Mononuclear cell (primary cell): ENCODE measurements at regions not wholly inside any gene's neighbourhood (a gene's known extent, or its start where the extent isn't known, plus 50 kb on each side); places are given as distances from the start of the nearest gene placed in this dataset.

Source experiments
- H3K27me3 ChIP-seq: 2 replicates; pipeline ENCODE4 v1.6.0; 2011; ENCODE audit warnings: low read length, control low read depth; ENCODE audit not compliant: insufficient read depth
- H3K4me1 ChIP-seq: 2 replicates; pipeline ENCODE4 v1.5.1; 2011; ENCODE audit warnings: mild to moderate bottlenecking, low read length, control low read depth; ENCODE audit not compliant: insufficient read depth
- H3K4me3 ChIP-seq: 2 replicates; pipeline ENCODE4 v1.5.1; 2011; ENCODE audit warnings: mild to moderate bottlenecking, low read length, moderate library complexity
- H3K9me3 ChIP-seq: 2 replicates; pipeline ENCODE4 v1.5.1; 2011; ENCODE audit warnings: low read depth, mild to moderate bottlenecking, control low read depth, low read length

GRCh38 chr10:43001427-43001795 is 75.5 kb upstream of the RET start:
- no peak overlapping the region for H3K4me3 ChIP-seq
- H3K4me1 ChIP-seq: no peaks in the 10 kb centered on the region
- H3K9me3 ChIP-seq: no peaks in the 10 kb centered on the region
- H3K27me3 ChIP-seq: no peaks in the 10 kb centered on the region

GRCh38 chr10:43002596-43002995 is 74.3 kb upstream of the RET start:
- Histone ChIP-seq H3K4me3 (no peak overlapping the region), H3K9me3 (no peaks in the 10 kb centered on the region), H3K27me3 (no peaks in the 10 kb centered on the region), H3K4me1 (no peaks in the 10 kb centered on the region)

- H3K4me1 ChIP-seq: no peaks in the 10 kb centered on the region
Observed at GRCh38 chr10:43006490-43006889, 70.4 kb upstream of the RET start.

GRCh38 chr10:43012578-43012977 is 64.3 kb upstream of the RET start:
- H3K4me3 ChIP-seq: no peak overlapping the region
- H3K27me3 ChIP-seq: no peaks in the 10 kb centered on the region
- H3K9me3 ChIP-seq: no peaks in the 10 kb centered on the region
- H3K4me1 ChIP-seq: no peaks in the 10 kb centered on the region

More at GRCh38 chr10:43006490-43006889, 70.4 kb upstream of the RET start:
- no peaks in the 10 kb centered on the region for H3K9me3 ChIP-seq
- H3K4me3 ChIP-seq: no peak overlapping the region
- no peaks in the 10 kb centered on the region for H3K27me3 ChIP-seq

- Histone ChIP-seq H3K9me3 (no peaks in the 10 kb centered on the region), H3K4me1 (no peaks in the 10 kb centered on the region), H3K27me3 (no peaks in the 10 kb centered on the region), H3K4me3 (no peak overlapping the region)
Observed at GRCh38 chr10:43013065-43013464, 63.8 kb upstream of the RET start.

GRCh38 chr10:43024524-43024923 is 52.3 kb upstream of the RET start:
- Histone ChIP-seq H3K4me3 (no peak overlapping the region), H3K27me3 (no peaks in the 10 kb centered on the region)

GRCh38 chr10:43024942-43025700 is 51.7 kb upstream of the RET start:
- Histone ChIP-seq H3K9me3 (no peaks in the 10 kb centered on the region), H3K27me3 (no peaks in the 10 kb centered on the region), H3K4me1 (no peaks in the 10 kb centered on the region), H3K4me3 (no peak overlapping the region)

More at GRCh38 chr10:43024524-43024923, 52.3 kb upstream of the RET start:
- Histone ChIP-seq H3K4me1 (no peaks in the 10 kb centered on the region), H3K9me3 (no peaks in the 10 kb centered on the region)

GRCh38 chr10:43026039-43026973 is 50.6 kb upstream of the RET start:
- Histone ChIP-seq H3K9me3 (no peaks in the 10 kb centered on the region), H3K27me3 (no peaks in the 10 kb centered on the region), H3K4me3 (no peak overlapping the region), H3K4me1 (no peaks in the 10 kb centered on the region)
